SU-DHL-6 (cell line): ENCODE measurements at regions not wholly inside any gene's neighbourhood (a gene's known extent, or its start where the extent isn't known, plus 50 kb on each side); places are given as distances from the start of the nearest gene placed in this dataset.

ENCODE experiments used
- H2AFZ ChIP-seq: fragments of 200-600 bp; sonication (generic); 2 replicates; pipeline ENCODE4 v1.6.1; 2014; ENCODE audit warnings: low read depth, mild to moderate bottlenecking, moderate library complexity, mixed read lengths, antibody characterized with exemption, low read length; ENCODE audit not compliant: severe bottlenecking
- H3F3A ChIP-seq: fragments of 200-600 bp; shearing (Covaris generic); 2 replicates; pipeline ENCODE4 v1.6.0; 2016; ENCODE audit warnings: antibody characterized with exemption, mild to moderate bottlenecking; ENCODE audit not compliant: insufficient read depth
- H3K27ac ChIP-seq: fragments of 200-600 bp; sonication (generic); 2 replicates; pipeline ENCODE4 v1.5.1; 2016; ENCODE audit warnings: low read depth, mild to moderate bottlenecking, low read length, moderate library complexity, mixed read lengths
- H3K27me3 ChIP-seq: fragments of 200-600 bp; sonication (generic), shearing (Covaris generic); 2 replicates; pipeline ENCODE4 v1.6.0; 2014; ENCODE audit warnings: mild to moderate bottlenecking, low read length
- H3K36me3 ChIP-seq: fragments of 200-600 bp; sonication (generic); 2 replicates; pipeline ENCODE4 v1.6.1; 2014; ENCODE audit warnings: mild to moderate bottlenecking, low read length, mixed read lengths
- H3K4me2 ChIP-seq: fragments of 300-600, 200-600 bp; shearing (Covaris generic), sonication (generic); 2 replicates; pipeline ENCODE4 v1.6.0; 2014; ENCODE audit warnings: low read length, low read depth, mild to moderate bottlenecking; ENCODE audit not compliant: poor library complexity, severe bottlenecking
- H3K4me3 ChIP-seq: fragments of 200-600 bp; sonication (generic); 2 replicates; pipeline ENCODE4 v1.5.1; 2014; ENCODE audit warnings: antibody characterized with exemption, low read length, mild to moderate bottlenecking, mixed read lengths; ENCODE audit not compliant: insufficient read depth, poor library complexity, severe bottlenecking
- H3K79me2 ChIP-seq: fragments of 200-600 bp; sonication (generic); 2 replicates; pipeline ENCODE4 v1.6.1; 2014; ENCODE audit warnings: mild to moderate bottlenecking, low read length, moderate library complexity; ENCODE audit not compliant: insufficient read depth
- H3K9ac ChIP-seq: fragments of 200-600 bp; sonication (generic); 2 replicates; pipeline ENCODE4 v1.7.0; 2014; ENCODE audit warnings: mild to moderate bottlenecking, low read length
- H3K9me2 ChIP-seq: fragments of 200-600 bp; sonication (generic); replicated peaks from 2 replicates; pipeline ENCODE4 v1.6.1; 2014; ENCODE audit warnings: low read length; ENCODE audit not compliant: insufficient read depth
- H3K9me3 ChIP-seq: fragments of 200-600 bp; sonication (generic); 2 replicates; pipeline ENCODE4 v1.6.1; 2014; ENCODE audit warnings: low read length, mixed read lengths; ENCODE audit not compliant: insufficient read depth
- H4K20me1 ChIP-seq: fragments of 200-600 bp; sonication (generic); 2 replicates; pipeline ENCODE4 v1.6.1; 2014; ENCODE audit warnings: low read depth, mild to moderate bottlenecking, antibody characterized with exemption, low read length, moderate library complexity, mixed read lengths
- EZH2phosphoT487 ChIP-seq: fragments of 200-600 bp; sonication (generic), shearing (Covaris generic); conservative IDR thresholded peaks from 2 replicates; pipeline ENCODE4 v1.6.1; 2018; ENCODE audit warnings: mild to moderate bottlenecking, antibody characterized with exemption, low read length, moderate library complexity, mixed read lengths
- TF ChIP-seq, protein P1 (sequence below): fragments of 200-600 bp; sonication (generic); IDR thresholded peaks from one replicate; pipeline ENCODE4 v1.5.1; 2017; ENCODE audit warnings: antibody characterized with exemption, mild to moderate bottlenecking, low read length, moderate library complexity; ENCODE audit not compliant: insufficient read depth, poor library complexity, severe bottlenecking

DNA sequence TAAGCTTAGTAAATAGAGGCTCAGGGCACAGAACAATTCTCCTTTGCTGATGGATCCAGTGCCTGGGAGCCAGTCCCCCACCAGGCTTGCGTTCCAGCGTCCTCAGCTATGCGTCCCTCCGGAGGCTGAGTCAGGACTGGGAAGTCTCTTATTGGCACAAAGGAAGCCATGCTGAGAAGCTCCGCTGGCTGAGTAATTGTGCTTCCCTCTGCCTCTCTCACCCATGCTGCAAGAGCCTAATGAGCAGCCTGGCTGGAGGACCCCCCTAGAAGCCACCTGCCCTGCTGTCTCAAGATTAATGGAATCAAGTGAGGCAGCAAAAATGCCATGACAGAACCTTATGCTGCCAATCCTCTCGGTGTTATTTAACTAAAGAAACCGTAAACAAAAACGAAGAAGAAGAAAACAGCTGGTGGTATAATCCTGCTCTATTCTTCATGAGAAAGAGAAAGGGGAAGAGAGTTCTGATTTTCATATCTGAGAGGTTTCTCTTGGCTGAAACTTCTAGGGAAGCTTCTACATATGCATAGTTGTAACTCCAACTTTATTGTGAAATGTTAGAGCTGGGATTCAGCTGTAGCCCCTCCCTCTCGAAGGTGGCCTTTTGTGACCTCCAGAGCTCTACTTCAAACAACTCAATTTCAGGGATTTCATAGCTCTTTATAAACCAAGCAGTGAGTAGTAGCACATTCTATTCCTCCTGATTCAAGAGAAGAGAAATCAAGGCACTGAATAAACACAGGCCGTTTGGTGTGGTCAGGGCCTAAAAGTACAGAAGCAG lies 185.4 kb upstream of the SEMA6A start:
- Histone ChIP-seq H3F3A (no peaks in the 10 kb centered on the region), H3K9ac (no peak overlapping the region), H3K36me3 (no peaks in the 10 kb centered on the region), H2AFZ (no peak overlapping the region), H3K79me2 (no peaks in the 10 kb centered on the region), H3K27ac (no peak overlapping the region), H3K27me3 (no peaks in the 10 kb centered on the region), H3K4me3 (no peak overlapping the region), H3K4me2 (no peak overlapping the region), H3K9me3 (no peaks in the 10 kb centered on the region), H4K20me1 (no peaks in the 10 kb centered on the region), H3K9me2 (no peaks in the 10 kb centered on the region; the same call in 1 of the 2 replicates)
- no peak for TF ChIP-seq EZH2phosphoT487
- TF ChIP-seq, protein P1, sequence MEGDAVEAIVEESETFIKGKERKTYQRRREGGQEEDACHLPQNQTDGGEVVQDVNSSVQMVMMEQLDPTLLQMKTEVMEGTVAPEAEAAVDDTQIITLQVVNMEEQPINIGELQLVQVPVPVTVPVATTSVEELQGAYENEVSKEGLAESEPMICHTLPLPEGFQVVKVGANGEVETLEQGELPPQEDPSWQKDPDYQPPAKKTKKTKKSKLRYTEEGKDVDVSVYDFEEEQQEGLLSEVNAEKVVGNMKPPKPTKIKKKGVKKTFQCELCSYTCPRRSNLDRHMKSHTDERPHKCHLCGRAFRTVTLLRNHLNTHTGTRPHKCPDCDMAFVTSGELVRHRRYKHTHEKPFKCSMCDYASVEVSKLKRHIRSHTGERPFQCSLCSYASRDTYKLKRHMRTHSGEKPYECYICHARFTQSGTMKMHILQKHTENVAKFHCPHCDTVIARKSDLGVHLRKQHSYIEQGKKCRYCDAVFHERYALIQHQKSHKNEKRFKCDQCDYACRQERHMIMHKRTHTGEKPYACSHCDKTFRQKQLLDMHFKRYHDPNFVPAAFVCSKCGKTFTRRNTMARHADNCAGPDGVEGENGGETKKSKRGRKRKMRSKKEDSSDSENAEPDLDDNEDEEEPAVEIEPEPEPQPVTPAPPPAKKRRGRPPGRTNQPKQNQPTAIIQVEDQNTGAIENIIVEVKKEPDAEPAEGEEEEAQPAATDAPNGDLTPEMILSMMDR, result no peak

DNA sequence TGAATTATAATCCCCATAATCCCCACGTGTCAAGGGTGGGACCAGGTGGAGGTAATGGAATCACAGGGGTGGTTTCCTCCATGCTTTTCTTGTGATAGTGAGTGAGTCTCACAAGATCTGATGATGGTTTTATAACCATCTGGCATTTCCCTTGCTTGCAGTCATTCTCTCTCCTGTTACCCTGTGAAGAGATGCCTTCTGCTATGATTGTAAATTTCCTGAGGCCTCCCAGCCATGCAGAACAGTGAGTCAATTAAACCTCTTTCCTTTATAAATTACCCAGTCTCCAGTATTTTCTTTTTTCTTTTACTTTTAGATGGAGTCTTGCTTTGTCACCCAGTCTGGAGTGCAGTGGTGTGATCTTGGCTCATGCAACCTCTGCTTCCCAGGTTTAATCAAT lies 182.7 kb upstream of the SEMA6A start:
- Histone ChIP-seq H3K79me2 (no peaks in the 10 kb centered on the region), H3K4me3 (no peak overlapping the region), H2AFZ (no peak overlapping the region), H3K4me2 (no peak overlapping the region), H3K36me3 (no peaks in the 10 kb centered on the region), H3F3A (no peaks in the 10 kb centered on the region), H3K9me3 (no peaks in the 10 kb centered on the region), H4K20me1 (no peaks in the 10 kb centered on the region), H3K9ac (no peak overlapping the region), H3K27me3 (no peaks in the 10 kb centered on the region), H3K9me2 (no peaks in the 10 kb centered on the region; the same call in 1 of the 2 replicates), H3K27ac (no peak overlapping the region)
- no peak for TF ChIP-seq EZH2phosphoT487
- TF ChIP-seq, protein P1, result no peak

DNA sequence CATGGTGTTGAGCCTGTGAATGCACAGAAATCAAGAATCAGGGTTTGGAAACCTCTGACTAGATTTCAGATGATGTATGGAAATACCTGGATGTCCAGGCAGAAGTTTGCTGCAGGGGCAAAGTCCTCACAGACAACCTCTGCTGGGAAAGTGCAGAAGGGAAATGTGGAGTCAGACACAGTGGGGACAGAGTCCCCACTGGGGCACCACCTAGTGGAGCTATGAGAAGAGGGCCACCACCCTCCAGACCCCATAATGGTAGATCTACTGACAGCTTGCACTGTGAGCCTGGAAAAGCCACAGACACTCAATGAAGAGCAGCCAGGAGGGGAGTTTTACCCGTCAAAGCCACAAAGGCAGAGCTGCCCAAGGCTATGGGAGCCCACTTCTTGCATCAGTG lies 181.9 kb upstream of the SEMA6A start:
- Histone ChIP-seq H3K27me3 (no peaks in the 10 kb centered on the region), H3K79me2 (no peaks in the 10 kb centered on the region), H3F3A (no peaks in the 10 kb centered on the region), H3K4me2 (no peak overlapping the region), H3K9me2 (no peaks in the 10 kb centered on the region; the same call in 1 of the 2 replicates), H3K9ac (no peak overlapping the region), H3K27ac (no peak overlapping the region), H4K20me1 (no peaks in the 10 kb centered on the region), H2AFZ (no peak overlapping the region), H3K4me3 (no peak overlapping the region), H3K36me3 (no peaks in the 10 kb centered on the region), H3K9me3 (no peaks in the 10 kb centered on the region)
- TF ChIP-seq, protein P1, result no peak
- no peak for TF ChIP-seq EZH2phosphoT487
